Lower leg skin (tissue), 3 donors: ENCODE measurements at regions not wholly inside any gene's neighbourhood (a gene's known extent, or its start where the extent isn't known, plus 50 kb on each side); places are given as distances from the start of the nearest gene placed in this dataset.

Experiments
- POLR2A ChIP-seq, 2 donors: fragments of 450-650 bp; IDR thresholded peaks; one replicate each; pipeline ENCODE4 v1.6.1; 2016 to 2017; ENCODE audit warnings: antibody characterized with exemption in 2 of 2, mild to moderate bottlenecking in 1 of 2, moderate library complexity in 1 of 2
- TF ChIP-seq, protein P1 (sequence below), 3 donors: fragments of 450-650 bp; IDR thresholded peaks; one replicate each; pipeline ENCODE4 v1.5.1; 2016; ENCODE audit warnings: antibody characterized with exemption in 3 of 3, mild to moderate bottlenecking in 3 of 3, moderate library complexity in 2 of 3

DNA sequence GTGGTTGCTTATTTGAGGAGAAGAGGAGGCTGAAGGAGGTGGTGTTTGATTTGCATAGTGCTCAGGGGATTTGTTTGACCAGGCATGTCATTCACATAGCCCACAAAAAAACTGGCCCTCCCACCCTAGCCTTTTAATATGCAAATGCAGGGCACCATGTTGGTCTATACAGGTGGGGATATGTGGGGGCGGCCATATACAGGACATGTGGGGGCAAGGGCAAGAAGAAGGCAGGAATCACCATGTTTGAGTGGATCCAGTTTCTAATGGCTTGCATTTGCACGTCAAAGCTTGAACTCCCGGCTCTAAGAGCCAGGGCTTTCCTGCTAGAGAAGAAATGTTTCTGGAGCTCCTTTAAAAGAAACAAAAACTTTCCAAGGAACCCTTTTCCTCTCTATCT is 541.0 kb downstream of the ZWINT start:
- TF ChIP-seq, protein P1, sequence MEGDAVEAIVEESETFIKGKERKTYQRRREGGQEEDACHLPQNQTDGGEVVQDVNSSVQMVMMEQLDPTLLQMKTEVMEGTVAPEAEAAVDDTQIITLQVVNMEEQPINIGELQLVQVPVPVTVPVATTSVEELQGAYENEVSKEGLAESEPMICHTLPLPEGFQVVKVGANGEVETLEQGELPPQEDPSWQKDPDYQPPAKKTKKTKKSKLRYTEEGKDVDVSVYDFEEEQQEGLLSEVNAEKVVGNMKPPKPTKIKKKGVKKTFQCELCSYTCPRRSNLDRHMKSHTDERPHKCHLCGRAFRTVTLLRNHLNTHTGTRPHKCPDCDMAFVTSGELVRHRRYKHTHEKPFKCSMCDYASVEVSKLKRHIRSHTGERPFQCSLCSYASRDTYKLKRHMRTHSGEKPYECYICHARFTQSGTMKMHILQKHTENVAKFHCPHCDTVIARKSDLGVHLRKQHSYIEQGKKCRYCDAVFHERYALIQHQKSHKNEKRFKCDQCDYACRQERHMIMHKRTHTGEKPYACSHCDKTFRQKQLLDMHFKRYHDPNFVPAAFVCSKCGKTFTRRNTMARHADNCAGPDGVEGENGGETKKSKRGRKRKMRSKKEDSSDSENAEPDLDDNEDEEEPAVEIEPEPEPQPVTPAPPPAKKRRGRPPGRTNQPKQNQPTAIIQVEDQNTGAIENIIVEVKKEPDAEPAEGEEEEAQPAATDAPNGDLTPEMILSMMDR (IDR thresholded peaks at IDR 0.05): no peak
- TF ChIP-seq POLR2A (IDR thresholded peaks at IDR 0.05): no peak
